ENCODE measurements at regions not wholly inside any gene's neighbourhood (a gene's known extent, or its start where the extent isn't known, plus 50 kb on each side); places are given as distances from the start of the nearest gene placed in this dataset.

DNA sequence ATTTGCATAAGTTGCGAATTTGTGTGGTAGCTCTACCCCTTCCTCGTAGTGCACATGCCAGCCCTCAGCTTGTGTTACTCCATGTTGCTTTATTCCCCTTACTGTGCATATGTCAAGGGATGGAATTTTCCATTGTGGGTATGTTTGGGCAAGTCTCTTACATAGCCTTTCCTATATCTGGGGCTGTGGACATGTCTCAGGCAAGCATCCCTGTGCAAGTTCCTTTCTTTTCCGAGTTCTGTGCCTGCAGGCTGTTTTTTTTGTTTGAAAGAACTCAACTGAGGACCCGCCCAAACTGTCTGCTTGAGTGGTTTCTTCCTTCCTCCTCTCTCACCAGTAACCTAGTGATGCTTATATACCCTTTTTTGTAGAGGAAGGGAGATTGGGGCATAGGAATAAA is 1739.1 kb upstream of the PIK3C3 start:
- TF ChIP-seq, protein P1, sequence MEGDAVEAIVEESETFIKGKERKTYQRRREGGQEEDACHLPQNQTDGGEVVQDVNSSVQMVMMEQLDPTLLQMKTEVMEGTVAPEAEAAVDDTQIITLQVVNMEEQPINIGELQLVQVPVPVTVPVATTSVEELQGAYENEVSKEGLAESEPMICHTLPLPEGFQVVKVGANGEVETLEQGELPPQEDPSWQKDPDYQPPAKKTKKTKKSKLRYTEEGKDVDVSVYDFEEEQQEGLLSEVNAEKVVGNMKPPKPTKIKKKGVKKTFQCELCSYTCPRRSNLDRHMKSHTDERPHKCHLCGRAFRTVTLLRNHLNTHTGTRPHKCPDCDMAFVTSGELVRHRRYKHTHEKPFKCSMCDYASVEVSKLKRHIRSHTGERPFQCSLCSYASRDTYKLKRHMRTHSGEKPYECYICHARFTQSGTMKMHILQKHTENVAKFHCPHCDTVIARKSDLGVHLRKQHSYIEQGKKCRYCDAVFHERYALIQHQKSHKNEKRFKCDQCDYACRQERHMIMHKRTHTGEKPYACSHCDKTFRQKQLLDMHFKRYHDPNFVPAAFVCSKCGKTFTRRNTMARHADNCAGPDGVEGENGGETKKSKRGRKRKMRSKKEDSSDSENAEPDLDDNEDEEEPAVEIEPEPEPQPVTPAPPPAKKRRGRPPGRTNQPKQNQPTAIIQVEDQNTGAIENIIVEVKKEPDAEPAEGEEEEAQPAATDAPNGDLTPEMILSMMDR (IDR thresholded peaks at IDR 0.05): no peak
- TF ChIP-seq POLR2A (IDR thresholded peaks at IDR 0.05) (no peak), EP300 (IDR thresholded peaks at IDR 0.05) (no peak)

All from sigmoid colon (tissue), 4 donors.